Lower leg skin (tissue), 3 donors: ENCODE measurements at regions not wholly inside any gene's neighbourhood (a gene's known extent, or its start where the extent isn't known, plus 50 kb on each side); places are given as distances from the start of the nearest gene placed in this dataset.

ENCODE experiments used
- CTCF ChIP-seq, 3 donors: fragments of 450-650 bp; IDR thresholded peaks; one replicate each; pipeline ENCODE4 v1.5.1; 2016; ENCODE audit warnings: antibody characterized with exemption in 3 of 3, mild to moderate bottlenecking in 3 of 3, moderate library complexity in 2 of 3
- POLR2A ChIP-seq, 2 donors: fragments of 450-650 bp; IDR thresholded peaks; one replicate each; pipeline ENCODE4 v1.6.1; 2016 to 2017; ENCODE audit warnings: antibody characterized with exemption in 2 of 2, mild to moderate bottlenecking in 1 of 2, moderate library complexity in 1 of 2

- TF ChIP-seq CTCF (IDR thresholded peaks at IDR 0.05): no peak
- no peak for TF ChIP-seq POLR2A (IDR thresholded peaks at IDR 0.05)
These were observed 195.1 kb upstream of the AUTS2 start for GRCh38 chr7:69403169-69403568.
